ENCODE measurements at regions not wholly inside any gene's neighbourhood (a gene's known extent, or its start where the extent isn't known, plus 50 kb on each side); places are given as distances from the start of the nearest gene placed in this dataset.

- DNase-seq, result no peak
- Histone ChIP-seq H4K8ac (ENCODE audit: low read depth in 2 of 2, low read length in 2 of 2) (no peak overlapping the region), H3K4me3 (ENCODE audit: insufficient read depth, low read depth, low read length) (no peak overlapping the region), H2AFZ (replicated peaks; ENCODE audit: low read length, poor library complexity) (no peak overlapping the region), H3K9me3 (ENCODE audit: control insufficient read depth, insufficient read depth, low read length) (peaks cover 13% of the 10 kb centered on the region), H2BK20ac (ENCODE audit: low read depth, low read length) (no peak overlapping the region), H3K9ac (ENCODE audit: low read depth, low read length) (no peak overlapping the region), H2BK15ac (ENCODE audit: low read depth, low read length) (no peak overlapping the region), H2BK120ac (ENCODE audit: low read depth, low read length) (no peak overlapping the region), H4K5ac (ENCODE audit: low read depth, low read length) (no peak overlapping the region), H3K79me1 (ENCODE audit: low read depth in 1 of 2, low read length in 2 of 2) (no peaks in the 10 kb centered on the region), H3K27me3 (ENCODE audit: control insufficient read depth, insufficient read depth, low read length) (no peaks in the 10 kb centered on the region), H3K18ac (ENCODE audit: low read depth, low read length) (no peak overlapping the region), H3K27ac (ENCODE audit: insufficient read depth, low read length) (no peak overlapping the region), H2AK9ac (replicated peaks; ENCODE audit: low read depth, low read length, poor library complexity) (no peak overlapping the region), H3K36me3 (ENCODE audit: control insufficient read depth, insufficient read depth, low read length) (no peaks in the 10 kb centered on the region), H3K4me1 (ENCODE audit: control insufficient read depth, insufficient read depth, low read length) (no peaks in the 10 kb centered on the region), H4K20me1 (ENCODE audit: insufficient read depth, low read length) (no peaks in the 10 kb centered on the region), H3K23ac (ENCODE audit: low read depth, low read length) (no peak overlapping the region), H2BK5ac (ENCODE audit: low read depth, low read length, poor library complexity, severe bottlenecking) (no peak overlapping the region), H3K4me2 (ENCODE audit: low read depth, low read length) (no peak overlapping the region), H3K9me1 (ENCODE audit: insufficient read depth, low read length) (no peaks in the 10 kb centered on the region), H4K91ac (ENCODE audit: insufficient read depth, low read depth, low read length) (no peak overlapping the region), H3K14ac (replicated peaks; ENCODE audit: low read depth, low read length) (no peak overlapping the region), H3K56ac (ENCODE audit: extremely low read depth, insufficient read depth, low read length) (no peak overlapping the region), H2AK5ac (ENCODE audit: low read depth, low read length) (no peak overlapping the region), H3K4ac (ENCODE audit: low read depth, low read length) (no peak overlapping the region)
- ATAC-seq (ENCODE audit: low read depth), result no peak
- no TSS peak for BruUV-seq (replicated peaks)
- ChIA-PET POLR2A (ENCODE audit: unreplicated experiment) (no interaction called here), CTCF (no interaction called here)
- TF ChIP-seq CHD1 (IDR thresholded peaks at IDR 0.05; ENCODE audit: low read depth, low read length) (no peak), RAD21 (IDR thresholded peaks at IDR 0.05; ENCODE audit: low read length) (no peak), MAFK (IDR thresholded peaks at IDR 0.05; ENCODE audit: low read depth, low read length) (no peak)
- in situ Hi-C loops (cut with MboI; ENCODE audit: low sequenced_read_pairs), result no loop called here
- no CpG with 5 or more reads among the region's 2 CpGs for WGBS, 2 experiments (ENCODE audit: extremely low coverage in 2 of 2, insufficient read length in 1 of 2)
- intact Hi-C loops (cut with micrococcal nuclease), result no loop called here
- dilution Hi-C loops (cut with HindIII; ENCODE audit: low sequenced_read_pairs, unreplicated experiment), result no loop called here
These were observed 763.1 kb downstream of the C6orf118 start for GRCh38 chr6:164546263-164546662.

Measured in IMR-90 (cell line).